ENCODE measurements at regions not wholly inside any gene's neighbourhood (a gene's known extent, or its start where the extent isn't known, plus 50 kb on each side); places are given as distances from the start of the nearest gene placed in this dataset.
A peak's percentile ranks its signal among the peaks of the same experiment; 100 is the strongest.
"Not testable (repeated sequence)": the region's sequence is repeated elsewhere in the genome, so short reads cannot be mapped to it uniquely, and the experiment has no call there.

GRCh38 chr15:29648415-29648814, 173.9 kb downstream of the TJP1 start:
- DNase-seq (ENCODE audit: low read depth in 2 of 2); H3K27ac ChIP-seq (ENCODE audit: insufficient read depth, low read length); H3K9ac ChIP-seq (ENCODE audit: insufficient read depth, low read length); H3K79me2 ChIP-seq (ENCODE audit: control insufficient read depth, insufficient read depth, low read length); H3K4me3 ChIP-seq (replicated peaks in 1 of 4; ENCODE audit: control extremely low read depth in 1 of 4, insufficient read depth in 1 of 4, low read depth in 3 of 4, low read length in 4 of 4); H3K9me3 ChIP-seq (ENCODE audit: control insufficient read depth, insufficient read depth, low read depth, low read length); H4K20me1 ChIP-seq (ENCODE audit: control insufficient read depth, extremely low read depth, insufficient read depth, low read length); H2AFZ ChIP-seq (ENCODE audit: low read length); H3K4me1 ChIP-seq (ENCODE audit: control insufficient read depth, extremely low read depth, insufficient read depth, low read length); H3K27me3 ChIP-seq (ENCODE audit: control insufficient read depth, insufficient read depth, low read length); H3K36me3 ChIP-seq (ENCODE audit: control insufficient read depth, insufficient read depth, low read length); H3K4me2 ChIP-seq (ENCODE audit: extremely low read depth, insufficient read depth, low read length): not testable (repeated sequence)

- Histone ChIP-seq H3K4me3 (replicated peaks in 1 of 4; ENCODE audit: control extremely low read depth in 1 of 4, insufficient read depth in 1 of 4, low read depth in 3 of 4, low read length in 4 of 4) (no peak overlapping the region), H3K36me3 (ENCODE audit: control insufficient read depth, insufficient read depth, low read length) (no peaks in the 10 kb centered on the region), H3K4me1 (ENCODE audit: control insufficient read depth, extremely low read depth, insufficient read depth, low read length) (no peaks in the 10 kb centered on the region), H3K9me3 (ENCODE audit: control insufficient read depth, insufficient read depth, low read depth, low read length) (no peaks in the 10 kb centered on the region), H3K27me3 (ENCODE audit: control insufficient read depth, insufficient read depth, low read length) (no peaks in the 10 kb centered on the region), H3K9ac (ENCODE audit: insufficient read depth, low read length) (no peak overlapping the region), H4K20me1 (ENCODE audit: control insufficient read depth, extremely low read depth, insufficient read depth, low read length) (no peaks in the 10 kb centered on the region), H3K27ac (ENCODE audit: insufficient read depth, low read length) (no peak overlapping the region), H2AFZ (ENCODE audit: low read length) (no peak overlapping the region), H3K79me2 (ENCODE audit: control insufficient read depth, insufficient read depth, low read length) (no peaks in the 10 kb centered on the region), H3K4me2 (ENCODE audit: extremely low read depth, insufficient read depth, low read length) (no peak overlapping the region)
- TF ChIP-seq EZH2 (IDR thresholded peaks at IDR 0.05; ENCODE audit: low read length, missing control alignments) = no peak
- no peak for TF ChIP-seq CTCF (conservative IDR thresholded peaks at IDR 0.05 in 1 of 2, IDR thresholded peaks at IDR 0.05 in 1 of 2; ENCODE audit: low read depth in 1 of 2, low read length in 2 of 2)
- no peak for DNase-seq (ENCODE audit: low read depth in 2 of 2)
These were observed 176.4 kb downstream of the TJP1 start for GRCh38 chr15:29645841-29646240.

GRCh38 chr15:29644361-29644760, 177.9 kb downstream of the TJP1 start:
- H3K4me2 ChIP-seq (ENCODE audit: extremely low read depth, insufficient read depth, low read length); H3K9me3 ChIP-seq (ENCODE audit: control insufficient read depth, insufficient read depth, low read depth, low read length); H3K27ac ChIP-seq (ENCODE audit: insufficient read depth, low read length); H2AFZ ChIP-seq (ENCODE audit: low read length); H3K4me1 ChIP-seq (ENCODE audit: control insufficient read depth, extremely low read depth, insufficient read depth, low read length); DNase-seq (ENCODE audit: low read depth in 2 of 2); H3K79me2 ChIP-seq (ENCODE audit: control insufficient read depth, insufficient read depth, low read length); H3K9ac ChIP-seq (ENCODE audit: insufficient read depth, low read length); H3K4me3 ChIP-seq (replicated peaks in 1 of 4; ENCODE audit: control extremely low read depth in 1 of 4, insufficient read depth in 1 of 4, low read depth in 3 of 4, low read length in 4 of 4); H4K20me1 ChIP-seq (ENCODE audit: control insufficient read depth, extremely low read depth, insufficient read depth, low read length); H3K27me3 ChIP-seq (ENCODE audit: control insufficient read depth, insufficient read depth, low read length); H3K36me3 ChIP-seq (ENCODE audit: control insufficient read depth, insufficient read depth, low read length): not testable (repeated sequence)

GRCh38 chr15:29638781-29639180, 183.5 kb downstream of the TJP1 start:
- TF ChIP-seq EZH2 (IDR thresholded peaks at IDR 0.05; ENCODE audit: low read length, missing control alignments) (no peak), CTCF (conservative IDR thresholded peaks at IDR 0.05 in 1 of 2, IDR thresholded peaks at IDR 0.05 in 1 of 2; ENCODE audit: low read depth in 1 of 2, low read length in 2 of 2) (no peak)
- Histone ChIP-seq H3K79me2 (ENCODE audit: control insufficient read depth, insufficient read depth, low read length) (no peaks in the 10 kb centered on the region), H3K9me3 (ENCODE audit: control insufficient read depth, insufficient read depth, low read depth, low read length) (no peaks in the 10 kb centered on the region), H3K27ac (ENCODE audit: insufficient read depth, low read length) (no peak overlapping the region), H3K27me3 (ENCODE audit: control insufficient read depth, insufficient read depth, low read length) (no peaks in the 10 kb centered on the region), H3K9ac (ENCODE audit: insufficient read depth, low read length) (no peak overlapping the region), H2AFZ (ENCODE audit: low read length) (no peak overlapping the region), H3K36me3 (ENCODE audit: control insufficient read depth, insufficient read depth, low read length) (no peaks in the 10 kb centered on the region), H4K20me1 (ENCODE audit: control insufficient read depth, extremely low read depth, insufficient read depth, low read length) (no peaks in the 10 kb centered on the region), H3K4me1 (ENCODE audit: control insufficient read depth, extremely low read depth, insufficient read depth, low read length) (no peaks in the 10 kb centered on the region), H3K4me3 (replicated peaks in 1 of 4; ENCODE audit: control extremely low read depth in 1 of 4, insufficient read depth in 1 of 4, low read depth in 3 of 4, low read length in 4 of 4) (no peak overlapping the region), H3K4me2 (ENCODE audit: extremely low read depth, insufficient read depth, low read length) (no peak overlapping the region)
- DNase-seq (ENCODE audit: low read depth in 2 of 2) = peak in 1 of 2 donors; percentile 30

Data from fibroblast of lung (primary cell).